IMR-90 (cell line): ENCODE measurements at regions not wholly inside any gene's neighbourhood (a gene's known extent, or its start where the extent isn't known, plus 50 kb on each side); places are given as distances from the start of the nearest gene placed in this dataset.

ENCODE experiments used
- ATAC-seq: fragments of 200-7000 bp; cut with Tn5 transposase; 2 replicates; pipeline ENCODE4 v1.9.1; 2020; ENCODE audit warnings: low read depth, mild to moderate bottlenecking, moderate library complexity
- BruUV-seq: library from RNA; stranded (reverse); fragments of 400-500 nt; replicated peaks from 2 replicates; lab custom pipeline; 2021; lab: Mats Ljungman, UMichigan
- CTCF ChIA-PET: fragments of 300-600 bp; formaldehyde crosslinking; extraction: SDS; loops from one replicate; lab custom pipeline; 2021; ENCODE audit warnings: antibody characterized with exemption; lab: Yijun Ruan, JAX
- POLR2A ChIA-PET: fragments of 300-600 bp; sonication (Branson Sonifier 250); formaldehyde crosslinking; loops from one replicate; lab custom pipeline; 2022; ENCODE audit warnings: antibody characterized with exemption; ENCODE audit not compliant: unreplicated experiment; lab: Charles Lee
- DNase-seq: peaks from one replicate; pipeline ENCODE4 v3.0.0; 2013
- H2AFZ ChIP-seq: replicated peaks from 2 replicates; pipeline ENCODE3; 2013; ENCODE audit warnings: low read length, mild to moderate bottlenecking; ENCODE audit not compliant: poor library complexity
- H2AK5ac ChIP-seq: 2 replicates; pipeline ENCODE4 v1.6.1; 2013; ENCODE audit warnings: low read depth, low read length, inconsistent platforms
- H2AK9ac ChIP-seq: replicated peaks from 2 replicates; pipeline ENCODE3; 2013; ENCODE audit warnings: mild to moderate bottlenecking, low read depth, low read length, moderate library complexity; ENCODE audit not compliant: poor library complexity
- H2BK120ac ChIP-seq: 2 replicates; pipeline ENCODE4 v1.6.1; 2013; ENCODE audit warnings: low read depth, low read length, inconsistent platforms
- H2BK15ac ChIP-seq: 3 replicates; pipeline ENCODE4 v1.6.1; 2013; ENCODE audit warnings: low read depth, low read length, inconsistent platforms
- H2BK20ac ChIP-seq: 2 replicates; pipeline ENCODE4 v1.6.1; 2013; ENCODE audit warnings: low read depth, mild to moderate bottlenecking, inconsistent platforms, low read length, moderate library complexity
- H2BK5ac ChIP-seq: 2 replicates; pipeline ENCODE4 v1.6.1; 2013; ENCODE audit warnings: mild to moderate bottlenecking, low read depth, low read length, inconsistent platforms; ENCODE audit not compliant: poor library complexity, severe bottlenecking
- H3K14ac ChIP-seq: replicated peaks from 2 replicates; pipeline ENCODE4 v1.6.1; 2013; ENCODE audit warnings: low read depth, low read length, inconsistent platforms
- H3K18ac ChIP-seq: 2 replicates; pipeline ENCODE4 v1.6.1; 2013; ENCODE audit warnings: low read depth, low read length, control low read depth
- H3K23ac ChIP-seq: 2 replicates; pipeline ENCODE4 v1.6.1; 2013; ENCODE audit warnings: low read depth, low read length, inconsistent platforms
- H3K27ac ChIP-seq: 2 replicates; pipeline ENCODE4 v1.5.1; 2013; ENCODE audit warnings: mild to moderate bottlenecking, control low read depth, low read length; ENCODE audit not compliant: insufficient read depth
- H3K27me3 ChIP-seq: 2 replicates; pipeline ENCODE4 v1.6.1; 2013; ENCODE audit warnings: low read length; ENCODE audit not compliant: control insufficient read depth, insufficient read depth
- H3K36me3 ChIP-seq: 2 replicates; pipeline ENCODE4 v1.6.1; 2013; ENCODE audit warnings: low read length, mixed read lengths; ENCODE audit not compliant: control insufficient read depth, insufficient read depth
- H3K4ac ChIP-seq: 2 replicates; pipeline ENCODE4 v1.6.1; 2013; ENCODE audit warnings: low read depth, low read length, inconsistent platforms
- H3K4me1 ChIP-seq: 2 replicates; pipeline ENCODE4 v1.6.1; 2013; ENCODE audit warnings: low read length, mixed read lengths; ENCODE audit not compliant: control insufficient read depth, insufficient read depth
- H3K4me2 ChIP-seq: 2 replicates; pipeline ENCODE4 v1.6.1; 2013; ENCODE audit warnings: low read depth, mild to moderate bottlenecking, control low read depth, low read length, moderate library complexity
- H3K4me3 ChIP-seq: 2 replicates; pipeline ENCODE4 v1.5.1; 2013; ENCODE audit warnings: low read depth, mild to moderate bottlenecking, control low read depth, low read length, moderate library complexity; ENCODE audit not compliant: insufficient read depth
- H3K56ac ChIP-seq: 2 replicates; pipeline ENCODE4 v1.6.1; 2013; ENCODE audit warnings: low read length, inconsistent platforms; ENCODE audit not compliant: insufficient read depth; ENCODE audit errors: extremely low read depth
- H3K79me1 ChIP-seq, 2 experiments: 2 replicates each; pipeline ENCODE4 v1.6.1; 2013; ENCODE audit warnings: low read length in 2 of 2, inconsistent platforms in 1 of 2, low read depth in 1 of 2
- H3K9ac ChIP-seq: 2 replicates; pipeline ENCODE4 v1.6.1; 2013; ENCODE audit warnings: low read depth, low read length, control low read depth
- H3K9me1 ChIP-seq: 2 replicates; pipeline ENCODE4 v1.6.1; 2013; ENCODE audit warnings: low read length, inconsistent platforms; ENCODE audit not compliant: insufficient read depth
- H3K9me3 ChIP-seq: 2 replicates; pipeline ENCODE4 v1.6.1; 2013; ENCODE audit warnings: low read length; ENCODE audit not compliant: control insufficient read depth, insufficient read depth
- H4K20me1 ChIP-seq: 2 replicates; pipeline ENCODE4 v1.6.1; 2013; ENCODE audit warnings: low read length, inconsistent platforms; ENCODE audit not compliant: insufficient read depth
- H4K5ac ChIP-seq: 2 replicates; pipeline ENCODE4 v1.6.1; 2013; ENCODE audit warnings: mild to moderate bottlenecking, low read depth, low read length, control low read depth
- H4K8ac ChIP-seq, 2 experiments: 2 replicates each; pipeline ENCODE4 v1.6.1; 2013; ENCODE audit warnings: low read depth in 2 of 2, low read length in 2 of 2, control low read depth in 1 of 2, inconsistent platforms in 1 of 2
- H4K91ac ChIP-seq: 2 replicates; pipeline ENCODE4 v1.6.1; 2013; ENCODE audit warnings: low read depth, low read length, inconsistent platforms; ENCODE audit not compliant: insufficient read depth
- RAD21 ChIP-seq: IDR thresholded peaks from 2 replicates; pipeline ENCODE4 v1.6.1; 2012; ENCODE audit warnings: low read length, improper control_type of control experiment
- RCOR1 ChIP-seq: IDR thresholded peaks from 2 replicates; pipeline ENCODE4 v1.6.1; 2012; ENCODE audit warnings: mild to moderate bottlenecking, low read length, improper control_type of control experiment; ENCODE audit not compliant: insufficient replicate concordance
- USF2 ChIP-seq: fragments of 150-350 bp; IDR thresholded peaks from 2 replicates; pipeline ENCODE4 v1.6.1; 2017; ENCODE audit warnings: mild to moderate bottlenecking, antibody characterized with exemption, low read length, low read depth
- WGBS, 2 experiments: methylation state at CpG; one replicate each; pipeline versions ENCODE4 v1.1.5 to v1.1.7; 2013; ENCODE audit warnings: missing lambda C conversion rate in 2 of 2; ENCODE audit not compliant: insufficient read length in 1 of 2; ENCODE audit errors: extremely low coverage in 2 of 2; 5-methylcytosine and 5-hydroxymethylcytosine counted together
- dilution Hi-C: fragments of 300-500 bp; cut with HindIII; formaldehyde crosslinking; loops from one replicate; pipeline ENCODE4 v1.14.3; 2018; ENCODE audit warnings: low sequenced_read_pairs; ENCODE audit not compliant: unreplicated experiment
- in situ Hi-C: fragments of 300-500 bp; cut with MboI; formaldehyde crosslinking; loops from 3 replicates; pipeline ENCODE4 v1.14.3; 2019; ENCODE audit warnings: low sequenced_read_pairs, inconsistent platforms, mixed read lengths
- intact Hi-C: fragments of 100-400 bp; cut with micrococcal nuclease; formaldehyde crosslinking; loops from 2 replicates; pipeline ENCODE4 v1.10.0; 2022

GRCh38 chr7:131042269-131043160 is 285.2 kb upstream of the MKLN1 start:
- Histone ChIP-seq H2AK9ac (no peak overlapping the region), H3K14ac (no peak overlapping the region), H3K4me3 (no peak overlapping the region), H4K91ac (no peak overlapping the region; the same call in 1 of the 2 replicates), H3K56ac (no peak overlapping the region), H3K23ac (peak overlapping the region; percentile 34; the same call in 1 of the 2 replicates), H4K5ac (no peak overlapping the region), H3K36me3 (peaks cover 2% of the 10 kb centered on the region; the same call in 1 of the 2 replicates), H2AFZ (peak overlapping the region; percentile 71), H4K8ac (no peak overlapping the region), H3K27me3 (no peaks in the 10 kb centered on the region), H2BK20ac (no peak overlapping the region), H2BK15ac (no peak overlapping the region), H3K27ac (no peak overlapping the region), H2BK120ac (no peak overlapping the region), H3K4me1 (peaks cover 11% of the 10 kb centered on the region), H3K18ac (no peak overlapping the region), H3K9me3 (no peaks in the 10 kb centered on the region), H3K79me1 (peaks cover 32 to 67% of the 10 kb centered on the region in 2 experiments), H3K9ac (no peak overlapping the region), H2AK5ac (peak overlapping the region; percentile 33; the same call in 1 of the 2 replicates), H3K9me1 (peaks cover 8% of the 10 kb centered on the region), H2BK5ac (no peak overlapping the region), H3K4ac (no peak overlapping the region), H3K4me2 (no peak overlapping the region), H4K20me1 (peaks cover 24% of the 10 kb centered on the region)
- BruUV-seq: no TSS peak
- ChIA-PET POLR2A (interaction anchor here (0.6 to 0.7 kb wide), 3 partner anchors 76 to 233 kb away, joined by 3 to 15 read pairs (median 4); no protein-coding TSS in a partner anchor), CTCF (interaction anchor here (0.6 kb wide), 1 partner anchor 144 kb away, joined by 5 read pairs; no protein-coding TSS in a partner anchor)
- ATAC-seq (no peak), DNase-seq (no peak)
- WGBS, 2 experiments: 55% methylated on average over 1 of the region's 7 CpGs; no CpG with 5 or more reads in 1 of the 2 experiments
- TF ChIP-seq RAD21 (no peak), USF2 (no peak), RCOR1 (no peak)
- in situ Hi-C loops: no loop called here
- dilution Hi-C loops: no loop called here
- intact Hi-C loops: loop anchor here (5.0 kb wide), 1 partner anchor 130 kb away; no protein-coding TSS in a partner anchor
